Body of pancreas (tissue), 4 donors: ENCODE measurements at regions not wholly inside any gene's neighbourhood (a gene's known extent, or its start where the extent isn't known, plus 50 kb on each side); places are given as distances from the start of the nearest gene placed in this dataset.

Source experiments
- ATAC-seq: fragments of 150-250 bp; one replicate; pipeline ENCODE4 v1.9.1; 2016
- DNase-seq, 4 donors: peaks; one replicate each; pipeline ENCODE4 v3.0.0-alpha.2; 2019
- H3K27ac ChIP-seq, 4 donors: fragments of 200-600 bp; sonication (generic); 1 replicate in 3 of 4; 2 replicates in 1 of 4; pipeline versions ENCODE4 v1.5.1 to v1.6.1; 2016 to 2019; ENCODE audit warnings: mild to moderate bottlenecking in 1 of 4, mixed read lengths in 1 of 4, moderate library complexity in 1 of 4
- H3K27me3 ChIP-seq, 2 donors: fragments of 200-600 bp; sonication (generic); one replicate each; pipeline ENCODE4 v1.6.0; 2016; ENCODE audit warnings: mild to moderate bottlenecking in 1 of 2
- H3K36me3 ChIP-seq, 2 donors: fragments of 200-600 bp; sonication (generic); replicated peaks in 1 of 2; 2 replicates each; pipeline ENCODE4 v1.5.1; 2016; ENCODE audit warnings: low read depth in 2 of 2; ENCODE audit not compliant: insufficient read depth in 1 of 2
- H3K4me1 ChIP-seq: fragments of 200-600 bp; sonication (generic); one replicate; pipeline ENCODE4 v1.6.0; 2016
- H3K4me3 ChIP-seq, 2 donors: fragments of 200-600 bp; sonication (generic); 1 replicate in 1 of 2; 2 replicates in 1 of 2; pipeline ENCODE4 v1.5.1; 2016 to 2019
- H3K9me3 ChIP-seq, 3 donors: fragments of 200-600 bp; sonication (generic); 1 replicate in 2 of 3; 2 replicates in 1 of 3; pipeline ENCODE4 v1.5.1; 2016
- POLR2A ChIP-seq, 3 donors: fragments of 450-650 bp; IDR thresholded peaks; one replicate each; pipeline ENCODE4 v1.6.1; 2016; ENCODE audit warnings: antibody characterized with exemption in 3 of 3, mild to moderate bottlenecking in 2 of 3
- WGBS, 2 donors: methylation state at CpG; one replicate each; pipeline ENCODE4 v1.1.5; 2017; 5-methylcytosine and 5-hydroxymethylcytosine counted together
- intact Hi-C: fragments of 100-400 bp; cut with DNase I; formaldehyde crosslinking; loops from one replicate; pipeline ENCODE4 v1.15.1; 2023
- TF ChIP-seq, protein P1 (sequence below), 7 experiments: fragments of 450-650 bp in 4 of 7; fragments of 200-600 bp in 3 of 7; sonication (generic) in 3 of 7; IDR thresholded peaks; one replicate each; pipeline ENCODE4 v1.5.1; 2016 to 2019; ENCODE audit warnings: antibody characterized with exemption in 7 of 7

DNA sequence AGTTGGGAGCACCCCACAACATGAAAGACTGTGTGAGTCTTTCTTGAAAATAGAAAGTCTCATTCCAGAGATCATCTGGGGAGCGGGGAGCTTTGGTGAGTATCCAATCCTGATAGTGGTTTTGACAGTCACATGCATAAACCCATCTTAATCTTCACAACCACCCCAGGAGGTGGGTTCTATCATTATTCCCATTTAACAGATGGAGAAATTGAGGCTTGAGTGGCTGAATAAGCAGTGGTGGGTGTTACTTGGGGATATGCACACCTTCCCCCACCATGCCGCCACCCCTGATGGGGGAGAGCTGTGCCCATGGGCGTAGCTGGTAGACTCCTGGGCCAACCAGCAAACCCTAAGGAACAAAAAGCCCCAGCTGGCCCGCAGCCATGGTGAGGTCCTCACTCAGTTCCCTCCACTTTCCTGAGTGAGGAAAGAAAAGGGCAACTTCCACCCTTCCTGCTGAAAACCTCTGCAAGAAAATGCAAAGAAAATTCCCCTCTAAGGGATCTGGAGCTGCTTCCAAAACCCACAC is 99.8 kb downstream of the SNX5 start:
- intact Hi-C loops = no loop called here
- H3K4me1 ChIP-seq = peaks cover 23% of the 10 kb centered on the region
- no peaks in the 10 kb centered on the region for H3K9me3 ChIP-seq
- ATAC-seq (no peak), DNase-seq (no peak)
- TF ChIP-seq POLR2A (IDR thresholded peaks at IDR 0.05) = no peak
- TF ChIP-seq, protein P1, sequence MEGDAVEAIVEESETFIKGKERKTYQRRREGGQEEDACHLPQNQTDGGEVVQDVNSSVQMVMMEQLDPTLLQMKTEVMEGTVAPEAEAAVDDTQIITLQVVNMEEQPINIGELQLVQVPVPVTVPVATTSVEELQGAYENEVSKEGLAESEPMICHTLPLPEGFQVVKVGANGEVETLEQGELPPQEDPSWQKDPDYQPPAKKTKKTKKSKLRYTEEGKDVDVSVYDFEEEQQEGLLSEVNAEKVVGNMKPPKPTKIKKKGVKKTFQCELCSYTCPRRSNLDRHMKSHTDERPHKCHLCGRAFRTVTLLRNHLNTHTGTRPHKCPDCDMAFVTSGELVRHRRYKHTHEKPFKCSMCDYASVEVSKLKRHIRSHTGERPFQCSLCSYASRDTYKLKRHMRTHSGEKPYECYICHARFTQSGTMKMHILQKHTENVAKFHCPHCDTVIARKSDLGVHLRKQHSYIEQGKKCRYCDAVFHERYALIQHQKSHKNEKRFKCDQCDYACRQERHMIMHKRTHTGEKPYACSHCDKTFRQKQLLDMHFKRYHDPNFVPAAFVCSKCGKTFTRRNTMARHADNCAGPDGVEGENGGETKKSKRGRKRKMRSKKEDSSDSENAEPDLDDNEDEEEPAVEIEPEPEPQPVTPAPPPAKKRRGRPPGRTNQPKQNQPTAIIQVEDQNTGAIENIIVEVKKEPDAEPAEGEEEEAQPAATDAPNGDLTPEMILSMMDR (IDR thresholded peaks at IDR 0.05) = no peak
- H3K4me3 ChIP-seq = no peak overlapping the region
- H3K36me3 ChIP-seq = no peaks in the 10 kb centered on the region
- 79 to 85% methylated on average over 4 of the region's 4 CpGs for WGBS, 2 donors
- no peaks in the 10 kb centered on the region for H3K27me3 ChIP-seq
- H3K27ac ChIP-seq = no peak overlapping the region

GRCh38 chr20:17868151-17868550 is 100.4 kb downstream of the SNX5 start:
- no peak for TF ChIP-seq POLR2A (IDR thresholded peaks at IDR 0.05)
- TF ChIP-seq, protein P1 (IDR thresholded peaks at IDR 0.05) = no peak
- H3K4me3 ChIP-seq = no peak overlapping the region
- no peak for ATAC-seq
- WGBS, 2 donors = 64 to 86% methylated on average over 4 of the region's 4 CpGs
- H3K36me3 ChIP-seq = no peaks in the 10 kb centered on the region
- no peaks in the 10 kb centered on the region for H3K27me3 ChIP-seq
- no peak for DNase-seq
- intact Hi-C loops = no loop called here
- no peak overlapping the region for H3K27ac ChIP-seq
- H3K4me1 ChIP-seq = peaks cover 23% of the 10 kb centered on the region
- no peaks in the 10 kb centered on the region for H3K9me3 ChIP-seq

GRCh38 chr20:17867131-17867925 is 101.3 kb downstream of the SNX5 start:
- DNase-seq (no peak), ATAC-seq (no peak)
- Histone ChIP-seq H3K4me3 (no peak overlapping the region), H3K9me3 (no peaks in the 10 kb centered on the region), H3K4me1 (peaks cover 28% of the 10 kb centered on the region), H3K36me3 (no peaks in the 10 kb centered on the region), H3K27ac (no peak overlapping the region), H3K27me3 (no peaks in the 10 kb centered on the region)
- TF ChIP-seq POLR2A (IDR thresholded peaks at IDR 0.05) = no peak
- TF ChIP-seq, protein P1 (IDR thresholded peaks at IDR 0.05) = no peak
- WGBS, 2 donors = 63 to 76% methylated on average over 10 of the region's 10 CpGs
- intact Hi-C loops = no loop called here

GRCh38 chr20:17866234-17867001 is 102.2 kb downstream of the SNX5 start:
- DNase-seq (no peak), ATAC-seq (no peak)
- Histone ChIP-seq H3K9me3 (no peaks in the 10 kb centered on the region), H3K27me3 (no peaks in the 10 kb centered on the region), H3K4me3 (no peak overlapping the region), H3K36me3 (no peaks in the 10 kb centered on the region), H3K4me1 (peaks cover 37% of the 10 kb centered on the region), H3K27ac (no peak overlapping the region)
- TF ChIP-seq, protein P1 (IDR thresholded peaks at IDR 0.05) = no peak
- no peak for TF ChIP-seq POLR2A (IDR thresholded peaks at IDR 0.05)
- 75 to 88% methylated on average over 7 of the region's 7 CpGs for WGBS, 2 donors
- intact Hi-C loops = no loop called here
